ENCODE measurements at regions not wholly inside any gene's neighbourhood (a gene's known extent, or its start where the extent isn't known, plus 50 kb on each side); places are given as distances from the start of the nearest gene placed in this dataset.
"Not testable (repeated sequence)": the region's sequence is repeated elsewhere in the genome, so short reads cannot be mapped to it uniquely, and the experiment has no call there.

- Histone ChIP-seq H3K4me1 (no peaks in the 10 kb centered on the region), H3K9me3 (no peaks in the 10 kb centered on the region), H3K27ac (no peak overlapping the region), H3K27me3 (peaks cover 0 to 4% (median 0%) of the 10 kb centered on the region in 9 donors), H3K4me3 (no peak overlapping the region), H3K36me3 (no peaks in the 10 kb centered on the region)
- WGBS, 4 donors = 76 to 85% (median 81%) methylated on average over 2 of the region's 2 CpGs
- intact Hi-C loops (cut with DNase I) = no loop called here
- no peak for ATAC-seq
- TF ChIP-seq CTCF (IDR thresholded peaks at IDR 0.05) (no peak), POLR2A (IDR thresholded peaks at IDR 0.05) (no peak)
- DNase-seq = no peak
Measured at GRCh38 chr3:127492426-127492825, 98.1 kb downstream of the TPRA1 start.

GRCh38 chr3:127491909-127492308, 98.6 kb downstream of the TPRA1 start:
- Histone ChIP-seq H3K4me3 (no peak overlapping the region), H3K9me3 (no peaks in the 10 kb centered on the region), H3K27me3 (peaks cover 0 to 4% (median 0%) of the 10 kb centered on the region in 9 donors), H3K27ac (no peak overlapping the region), H3K4me1 (no peaks in the 10 kb centered on the region), H3K36me3 (no peaks in the 10 kb centered on the region)
- DNase-seq (no peak), ATAC-seq (no peak)
- intact Hi-C loops (cut with DNase I) = no loop called here
- no peak for TF ChIP-seq CTCF (IDR thresholded peaks at IDR 0.05)
- TF ChIP-seq POLR2A (IDR thresholded peaks at IDR 0.05) = no peak
- whole genome bisulfite sequencing, 4 donors = 83 to 85% (median 84%) methylated on average over 5 of the region's 5 CpGs

GRCh38 chr3:127491323-127491722, 99.2 kb downstream of the TPRA1 start:
- no peaks in the 10 kb centered on the region for H3K9me3 ChIP-seq
- ATAC-seq (no peak), DNase-seq (no peak)
- WGBS, 4 donors = 81 to 90% (median 88%) methylated on average over 4 of the region's 4 CpGs
- no peak overlapping the region for H3K4me3 ChIP-seq
- H3K27me3 ChIP-seq = peaks cover 0 to 4% (median 0%) of the 10 kb centered on the region in 9 donors
- TF ChIP-seq POLR2A (IDR thresholded peaks at IDR 0.05) (no peak), CTCF (IDR thresholded peaks at IDR 0.05) (no peak)
- no peaks in the 10 kb centered on the region for H3K4me1 ChIP-seq
- no peaks in the 10 kb centered on the region for H3K36me3 ChIP-seq
- intact Hi-C loops (cut with DNase I) = no loop called here
- no peak overlapping the region for H3K27ac ChIP-seq

- ATAC-seq; H3K4me3 ChIP-seq; H3K9me3 ChIP-seq; H3K27me3 ChIP-seq; DNase-seq; H3K4me1 ChIP-seq; intact Hi-C loops (cut with DNase I); H3K27ac ChIP-seq; H3K36me3 ChIP-seq: not testable (repeated sequence)
- WGBS, 4 donors = 41 to 76% (median 60%) methylated on average over 2 of the region's 2 CpGs
Measured at GRCh38 chr3:127491024-127491305, 99.6 kb downstream of the TPRA1 start.

GRCh38 chr3:127490271-127491023, 100.1 kb downstream of the TPRA1 start:
- no peak overlapping the region for H3K27ac ChIP-seq
- H3K4me3 ChIP-seq = no peak overlapping the region
- DNase-seq (no peak), ATAC-seq (no peak)
- intact Hi-C loops (cut with DNase I) = no loop called here
- H3K36me3 ChIP-seq = no peaks in the 10 kb centered on the region
- H3K9me3 ChIP-seq = no peaks in the 10 kb centered on the region
- no peaks in the 10 kb centered on the region for H3K27me3 ChIP-seq
- no peaks in the 10 kb centered on the region for H3K4me1 ChIP-seq
- no peak for TF ChIP-seq POLR2A (IDR thresholded peaks at IDR 0.05)
- TF ChIP-seq CTCF (IDR thresholded peaks at IDR 0.05) = no peak
- WGBS, 4 donors = 54 to 90% (median 58%) methylated on average over 3 to 7 of the region's 7 CpGs
